Heart left ventricle (tissue), 16 donors: ENCODE measurements at regions not wholly inside any gene's neighbourhood (a gene's known extent, or its start where the extent isn't known, plus 50 kb on each side); places are given as distances from the start of the nearest gene placed in this dataset.
"Not testable (repeated sequence)": the region's sequence is repeated elsewhere in the genome, so short reads cannot be mapped to it uniquely, and the experiment has no call there.

Source experiments
- ATAC-seq, 4 donors: fragments of 200-7000 bp; cut with Tn5 transposase; one replicate each; pipeline ENCODE4 v1.9.1; 2020 to 2022; ENCODE audit warnings: moderate library complexity in 4 of 4, mild to moderate bottlenecking in 3 of 4, moderate number of reproducible peaks in 1 of 4
- DNase-seq, 5 donors: peaks; one replicate each; pipeline ENCODE4 v3.0.0-alpha.2; 2020
- H3K27ac ChIP-seq, 12 donors: fragments of 200-600 bp; sonication (generic) in 4 of 12; one replicate each; pipeline versions ENCODE4 v1.5.0 to v1.8.0; 2016 to 2022; ENCODE audit warnings: mild to moderate bottlenecking in 2 of 12
- H3K27me3 ChIP-seq, 9 donors: fragments of 200-600 bp; sonication (generic) in 2 of 9; one replicate each; pipeline versions ENCODE4 v1.5.1 to v1.8.0; 2016 to 2022; ENCODE audit warnings: mild to moderate bottlenecking in 3 of 9
- H3K36me3 ChIP-seq, 9 donors: fragments of 200-600 bp; sonication (generic) in 2 of 9; one replicate each; pipeline versions ENCODE4 v1.5.0 to v1.8.0; 2018 to 2022; ENCODE audit warnings: mild to moderate bottlenecking in 2 of 9
- H3K4me1 ChIP-seq, 12 donors: fragments of 200-600 bp; sonication (generic) in 4 of 12; one replicate each; pipeline versions ENCODE4 v1.5.0 to v1.8.0; 2016 to 2022; ENCODE audit warnings: mild to moderate bottlenecking in 3 of 12
- H3K4me3 ChIP-seq, 12 donors: fragments of 200-600 bp; sonication (generic) in 4 of 12; one replicate each; pipeline versions ENCODE4 v1.5.0 to v1.8.0; 2017 to 2022; ENCODE audit warnings: mild to moderate bottlenecking in 9 of 12, moderate library complexity in 4 of 12
- H3K9me3 ChIP-seq, 12 donors: fragments of 200-600 bp; sonication (generic) in 4 of 12; one replicate each; pipeline versions ENCODE4 v1.5.0 to v1.8.0; 2016 to 2022; ENCODE audit warnings: mild to moderate bottlenecking in 1 of 12
- POLR2A ChIP-seq, 2 donors: fragments of 450-650 bp; IDR thresholded peaks; one replicate each; pipeline ENCODE4 v1.6.1; 2017; ENCODE audit warnings: antibody characterized with exemption in 2 of 2, mild to moderate bottlenecking in 2 of 2, moderate library complexity in 2 of 2
- WGBS, 4 donors: extraction: QIAGEN DNeasy Blood & Tissue Kit in 2 of 4; methylation state at CpG; one replicate each; pipeline versions ENCODE4 v1.1.5 to v1.1.7; 2013 to 2018; 5-methylcytosine and 5-hydroxymethylcytosine counted together
- intact Hi-C, 10 donors: fragments of 100-400 bp; cut with DNase I; formaldehyde crosslinking; loops; one replicate each; pipeline versions ENCODE4 v1.11.1 to v1.14.2; 2022
- TF ChIP-seq, protein P1 (sequence below), 12 donors: fragments of 200-600 bp; sonication (generic) in 4 of 12; IDR thresholded peaks; one replicate each; pipeline versions ENCODE4 v1.5.0 to v1.8.0; 2018 to 2022; ENCODE audit warnings: antibody characterized with exemption in 12 of 12, mild to moderate bottlenecking in 5 of 12
- donor health status: ischemic (EF 13 %, LVEDD 7.1; RV severe dilation, severe dysfunction).
- donor health status: healthy with polysubstance abuse.
- donor health status: DM: no; HTN: yes; CAD: no.
- donor health status: DM: no; HTN: no; CAD: no.
- donor health status: ischemic (EF 25% LVEDD 6.9; RV normal size, moderate dysfunction).
- donor health status: ischemic (EF 25% LVEDD 5.7; RV mildly dilated, moderate dysfunction).
- donor health status: healthy.
- donor health status: DM: yes; HTN: yes; CAD: no.
- donor health status: ischemic (EF 35%, LVEDD 5.7; RV mildly dilated, moderate dysfunction).
- donor health status: nonischemic (EF 11% LVEDD 7.7; RV severe dilation, severe dysfunction).
- donor health status: DM: yes; HTN: yes; CAD: no.
- donor health status: PGD.
- donor health status: ischemic (EF 29% LVEDD 5.4; RV normal size, mild dysfunction).
- donor health status: nonischemic (EF 23%, LVEDD 6.1; RV moderate dilation, normal function).

DNA sequence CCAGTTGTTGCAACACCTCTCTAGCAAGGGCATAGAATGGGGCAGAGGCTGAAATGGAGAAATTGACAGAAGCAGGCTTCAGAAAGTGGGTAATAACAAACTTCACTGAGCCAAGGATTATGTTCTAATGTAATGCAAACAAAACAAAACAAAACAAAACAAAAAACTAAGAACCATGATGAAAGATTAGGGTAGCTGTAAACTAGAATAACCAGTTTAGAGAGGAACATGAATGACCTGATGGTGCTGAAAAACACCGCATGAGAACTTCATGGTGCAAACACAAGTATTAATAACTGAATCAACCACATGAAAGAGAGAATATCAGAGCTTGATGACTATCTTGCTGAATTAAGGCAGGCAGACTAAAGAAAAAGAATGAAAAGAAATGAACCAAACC lies 1707.7 kb downstream of the BRINP3 start:
- WGBS, 4 donors = 94 to 100% (median 99%) methylated on average over 1 of the region's 1 CpG
- no peaks in the 10 kb centered on the region for H3K27me3 ChIP-seq
- no peak overlapping the region for H3K4me3 ChIP-seq
- H3K27ac ChIP-seq = no peak overlapping the region
- intact Hi-C loops = no loop called here
- peaks cover 0 to 16% (median 0%) of the 10 kb centered on the region in 12 donors for H3K9me3 ChIP-seq
- DNase-seq (no peak), ATAC-seq (no peak)
- H3K4me1 ChIP-seq = no peaks in the 10 kb centered on the region
- H3K36me3 ChIP-seq = no peaks in the 10 kb centered on the region
- TF ChIP-seq, protein P1, sequence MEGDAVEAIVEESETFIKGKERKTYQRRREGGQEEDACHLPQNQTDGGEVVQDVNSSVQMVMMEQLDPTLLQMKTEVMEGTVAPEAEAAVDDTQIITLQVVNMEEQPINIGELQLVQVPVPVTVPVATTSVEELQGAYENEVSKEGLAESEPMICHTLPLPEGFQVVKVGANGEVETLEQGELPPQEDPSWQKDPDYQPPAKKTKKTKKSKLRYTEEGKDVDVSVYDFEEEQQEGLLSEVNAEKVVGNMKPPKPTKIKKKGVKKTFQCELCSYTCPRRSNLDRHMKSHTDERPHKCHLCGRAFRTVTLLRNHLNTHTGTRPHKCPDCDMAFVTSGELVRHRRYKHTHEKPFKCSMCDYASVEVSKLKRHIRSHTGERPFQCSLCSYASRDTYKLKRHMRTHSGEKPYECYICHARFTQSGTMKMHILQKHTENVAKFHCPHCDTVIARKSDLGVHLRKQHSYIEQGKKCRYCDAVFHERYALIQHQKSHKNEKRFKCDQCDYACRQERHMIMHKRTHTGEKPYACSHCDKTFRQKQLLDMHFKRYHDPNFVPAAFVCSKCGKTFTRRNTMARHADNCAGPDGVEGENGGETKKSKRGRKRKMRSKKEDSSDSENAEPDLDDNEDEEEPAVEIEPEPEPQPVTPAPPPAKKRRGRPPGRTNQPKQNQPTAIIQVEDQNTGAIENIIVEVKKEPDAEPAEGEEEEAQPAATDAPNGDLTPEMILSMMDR (IDR thresholded peaks at IDR 0.05) = no peak
- TF ChIP-seq POLR2A (IDR thresholded peaks at IDR 0.05) = no peak

DNA sequence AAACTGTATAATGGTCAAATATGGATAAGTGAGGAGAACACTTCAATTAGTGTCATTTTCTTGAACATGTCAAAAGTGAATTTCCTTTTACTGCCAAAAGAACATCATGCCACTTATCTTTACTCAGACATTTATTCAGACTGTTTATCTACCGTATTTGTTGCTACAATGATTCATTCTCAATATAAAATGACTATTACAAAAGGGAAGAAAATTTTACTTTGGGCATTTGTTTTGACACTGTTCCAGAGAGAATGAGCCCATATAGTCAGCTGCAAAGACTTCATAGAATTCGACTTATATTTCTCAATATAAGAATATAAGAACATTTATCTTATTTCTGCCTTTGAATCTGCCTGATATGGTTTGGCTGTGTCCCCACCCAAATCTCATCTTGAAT lies 1699.1 kb downstream of the BRINP3 start:
- DNase-seq (no peak), ATAC-seq (no peak)
- WGBS, 4 donors = 31 to 38% (median 35%) methylated on average over 2 of the region's 2 CpGs
- TF ChIP-seq, protein P1 (IDR thresholded peaks at IDR 0.05) = no peak
- no peak for TF ChIP-seq POLR2A (IDR thresholded peaks at IDR 0.05)
- no peak overlapping the region for H3K4me3 ChIP-seq
- no peaks in the 10 kb centered on the region for H3K27me3 ChIP-seq
- H3K36me3 ChIP-seq = no peaks in the 10 kb centered on the region
- no peaks in the 10 kb centered on the region for H3K4me1 ChIP-seq
- H3K9me3 ChIP-seq = peaks cover 0 to 8% (median 0%) of the 10 kb centered on the region in 12 donors
- no peak overlapping the region for H3K27ac ChIP-seq
- intact Hi-C loops = no loop called here

DNA sequence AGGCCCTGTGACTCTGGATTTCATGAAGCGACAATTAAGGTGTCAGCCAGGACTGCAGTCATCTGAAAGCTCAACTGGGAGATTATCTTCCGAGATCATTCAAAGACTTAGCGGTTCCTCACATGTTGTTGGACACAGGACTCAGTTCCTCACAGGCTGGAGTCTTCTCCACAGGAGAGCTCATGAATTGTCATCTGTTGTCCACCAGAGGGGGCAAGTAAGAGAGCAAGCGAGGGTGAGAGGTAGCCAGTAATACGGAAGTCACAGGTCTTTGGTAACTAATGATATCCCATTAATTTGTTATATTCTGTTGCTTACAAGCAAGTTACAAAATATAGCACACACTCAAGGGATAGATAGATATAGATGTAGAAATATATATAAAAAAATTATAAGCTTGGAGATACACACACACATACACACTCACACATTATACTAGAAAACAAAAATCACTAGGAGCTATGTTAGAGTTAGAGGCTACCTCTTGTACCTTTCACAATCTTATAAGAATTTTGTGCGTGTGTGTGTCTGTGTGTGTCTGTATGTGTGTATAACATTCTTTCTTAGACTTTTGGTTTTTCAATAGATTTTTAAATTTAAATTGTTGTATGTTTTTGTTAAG lies 1695.3 kb downstream of the BRINP3 start:
- Histone ChIP-seq H3K4me1 (no peaks in the 10 kb centered on the region), H3K4me3 (no peak overlapping the region), H3K27ac (no peak overlapping the region), H3K9me3 (peaks cover 0 to 2% (median 0%) of the 10 kb centered on the region in 12 donors), H3K36me3 (no peaks in the 10 kb centered on the region), H3K27me3 (no peaks in the 10 kb centered on the region)
- no peak for ATAC-seq
- intact Hi-C loops = no loop called here
- 25 to 44% (median 30%) methylated on average over 6 of the region's 6 CpGs for WGBS, 4 donors
- no peak for DNase-seq
- TF ChIP-seq, protein P1 (IDR thresholded peaks at IDR 0.05) = peak in 4 of 12 donors; percentile 25 to 39 (median 30)
- TF ChIP-seq POLR2A (IDR thresholded peaks at IDR 0.05) = no peak

DNA sequence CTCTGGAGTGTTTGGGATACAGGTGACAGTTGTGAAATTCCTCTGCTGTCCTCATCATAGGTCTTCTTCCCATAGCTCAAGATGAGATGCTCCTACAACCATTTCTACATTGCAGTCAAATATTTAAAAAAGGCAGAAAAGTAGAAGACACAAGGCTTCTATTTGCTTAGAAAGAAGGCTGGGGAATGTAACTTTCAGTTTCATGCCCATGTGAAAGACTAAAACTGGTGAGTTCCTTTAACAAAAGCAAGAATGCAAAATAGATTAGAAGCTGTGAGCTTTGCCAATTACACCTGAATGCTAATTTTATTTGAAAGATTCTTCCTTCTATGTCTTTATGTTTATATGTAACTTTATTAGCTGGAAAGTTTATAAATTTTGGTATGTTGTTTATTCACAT lies 1682.7 kb downstream of the BRINP3 start:
- H3K27me3 ChIP-seq = no peaks in the 10 kb centered on the region

GRCh38 chr1:188812153-188812552 lies 1665.5 kb downstream of the BRINP3 start:
- H3K27me3 ChIP-seq, intact Hi-C loops, H3K4me1 ChIP-seq, H3K4me3 ChIP-seq, H3K36me3 ChIP-seq, ATAC-seq, H3K27ac ChIP-seq, DNase-seq: not testable (repeated sequence)
- 62 to 86% (median 76%) methylated on average over 2 of the region's 2 CpGs for WGBS, 4 donors
- H3K9me3 ChIP-seq = peaks cover 0 to 29% (median 0%) of the 10 kb centered on the region in 12 donors

More for the DNA sequence above, 1682.7 kb downstream of the BRINP3 start:
- Histone ChIP-seq H3K9me3 (peaks cover 0 to 4% (median 0%) of the 10 kb centered on the region in 12 donors), H3K27ac (no peak overlapping the region), H3K4me1 (no peaks in the 10 kb centered on the region), H3K36me3 (no peaks in the 10 kb centered on the region), H3K4me3 (no peak overlapping the region)
- DNase-seq (no peak), ATAC-seq (no peak)
- intact Hi-C loops = no loop called here
- TF ChIP-seq, protein P1 (IDR thresholded peaks at IDR 0.05) = no peak
- TF ChIP-seq POLR2A (IDR thresholded peaks at IDR 0.05) = no peak

DNA sequence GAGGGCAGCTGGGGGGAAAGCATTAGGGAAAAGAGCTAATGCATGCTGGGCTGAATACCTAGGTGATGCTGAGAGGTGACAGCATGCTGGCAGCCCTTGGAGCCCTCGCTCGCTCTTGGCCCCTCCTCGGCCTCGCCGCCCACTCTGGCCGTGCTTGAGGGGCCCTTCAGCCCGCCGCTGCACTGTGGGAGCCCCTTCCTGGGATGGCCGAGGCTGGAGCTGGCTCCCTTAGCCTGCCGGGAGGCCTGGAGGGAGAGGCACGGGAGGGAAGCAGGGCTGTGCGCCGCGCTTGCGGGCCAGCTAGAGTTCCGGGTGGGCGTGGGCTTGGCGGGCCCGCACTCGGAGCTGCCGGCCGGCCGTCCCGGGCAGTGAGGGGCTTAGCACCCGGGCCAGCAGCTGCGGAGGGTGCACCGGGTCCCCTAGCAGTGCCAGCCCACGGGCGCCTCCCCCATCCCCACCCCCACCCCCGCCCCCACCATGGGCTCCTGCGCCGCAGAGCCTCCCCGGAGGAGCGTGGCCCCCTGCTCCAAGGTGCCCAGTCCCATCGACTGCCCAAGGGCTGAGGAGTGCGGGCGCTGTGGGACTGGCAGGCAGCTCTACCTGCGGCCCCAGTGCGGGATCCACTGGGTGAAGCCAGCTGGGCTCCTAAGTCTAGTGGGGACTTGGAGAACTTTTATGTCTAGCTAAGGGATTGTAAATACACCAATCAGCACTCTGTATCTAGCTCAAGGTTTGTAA lies 1664.7 kb downstream of the BRINP3 start:
- H3K27me3 ChIP-seq, H3K4me1 ChIP-seq, H3K4me3 ChIP-seq, intact Hi-C loops, H3K27ac ChIP-seq, DNase-seq, ATAC-seq, H3K36me3 ChIP-seq: not testable (repeated sequence)
- 70 to 97% (median 93%) methylated on average over 2 to 39 of the region's 39 CpGs for WGBS, 4 donors
- peaks cover 0 to 29% (median 0%) of the 10 kb centered on the region in 12 donors for H3K9me3 ChIP-seq
